MM.1S (cell line): ENCODE measurements at regions not wholly inside any gene's neighbourhood (a gene's known extent, or its start where the extent isn't known, plus 50 kb on each side); places are given as distances from the start of the nearest gene placed in this dataset.

Source experiments
- DNase-seq: peaks from one replicate; pipeline ENCODE4 v3.0.0-alpha.2; 2015
- H2AFZ ChIP-seq: fragments of 300-600 bp; sonication (generic); 2 replicates; pipeline ENCODE4 v1.6.0; 2016; ENCODE audit warnings: antibody characterized with exemption, low read length
- H3F3A ChIP-seq: fragments of 300-600 bp; sonication (generic); 2 replicates; pipeline ENCODE4 v1.6.1; 2016; ENCODE audit warnings: mild to moderate bottlenecking, antibody characterized with exemption, low read length, moderate library complexity, mixed read lengths; ENCODE audit not compliant: insufficient read depth
- H3K27ac ChIP-seq: fragments of 300-600 bp; sonication (generic); 2 replicates; pipeline ENCODE4 v1.5.1; 2016; ENCODE audit warnings: mild to moderate bottlenecking, low read length
- H3K27me3 ChIP-seq: fragments of 300-600 bp; sonication (generic); replicated peaks from 2 replicates; pipeline ENCODE4 v1.6.0; 2016; ENCODE audit warnings: low read length; ENCODE audit not compliant: insufficient read depth
- H3K36me3 ChIP-seq: fragments of 300-600 bp; sonication (generic); replicated peaks from 2 replicates; pipeline ENCODE4 v1.6.1; 2016; ENCODE audit warnings: mild to moderate bottlenecking, low read length, mixed read lengths; ENCODE audit not compliant: insufficient read depth
- H3K4me1 ChIP-seq: fragments of 300-600 bp; sonication (generic); 2 replicates; pipeline ENCODE4 v1.6.1; 2016; ENCODE audit warnings: low read length, mixed read lengths
- H3K4me2 ChIP-seq: fragments of 300-600 bp; sonication (generic); 2 replicates; pipeline ENCODE4 v1.6.0; 2016; ENCODE audit warnings: low read depth, low read length
- H3K4me3 ChIP-seq: fragments of 300-600 bp; sonication (generic); 2 replicates; pipeline ENCODE4 v1.5.1; 2016; ENCODE audit warnings: low read length, mixed read lengths
- H3K79me2 ChIP-seq: fragments of 300-600 bp; sonication (generic); 2 replicates; pipeline ENCODE4 v1.6.1; 2016; ENCODE audit warnings: mixed run types, low read length, mixed read lengths
- H3K9ac ChIP-seq: fragments of 300-600 bp; sonication (generic); 2 replicates; pipeline ENCODE4 v1.6.1; 2016; ENCODE audit warnings: low read length, mixed read lengths
- H3K9me2 ChIP-seq: fragments of 300-600 bp; sonication (generic); replicated peaks from 2 replicates; pipeline ENCODE4 v1.6.1; 2016; ENCODE audit warnings: mild to moderate bottlenecking, low read length, mixed read lengths; ENCODE audit not compliant: insufficient read depth
- H3K9me3 ChIP-seq: fragments of 300-600 bp; sonication (generic); replicated peaks from 2 replicates; pipeline ENCODE4 v1.6.1; 2016; ENCODE audit warnings: mild to moderate bottlenecking, low read length, mixed read lengths; ENCODE audit not compliant: insufficient read depth
- H4K20me1 ChIP-seq: fragments of 300-600 bp; sonication (generic); 2 replicates; pipeline ENCODE4 v1.6.1; 2016; ENCODE audit warnings: mild to moderate bottlenecking, low read length, moderate library complexity, mixed read lengths; ENCODE audit not compliant: insufficient read depth
- EZH2 ChIP-seq: fragments of 300-600 bp; sonication (generic); optimal IDR thresholded peaks from 2 replicates; pipeline ENCODE3; 2017; ENCODE audit warnings: low read depth, mild to moderate bottlenecking, antibody characterized with exemption, low read length, mixed read lengths
- EZH2phosphoT487 ChIP-seq: fragments of 300-600 bp; sonication (generic); IDR thresholded peaks from 2 replicates; pipeline ENCODE4 v1.6.1; 2018; ENCODE audit warnings: antibody characterized with exemption, low read length
- TF ChIP-seq, protein P1 (sequence below): fragments of 300-600 bp; sonication (generic); IDR thresholded peaks from 2 replicates; pipeline ENCODE4 v1.5.1; 2016; ENCODE audit warnings: antibody characterized with exemption, low read length, mixed read lengths

DNA sequence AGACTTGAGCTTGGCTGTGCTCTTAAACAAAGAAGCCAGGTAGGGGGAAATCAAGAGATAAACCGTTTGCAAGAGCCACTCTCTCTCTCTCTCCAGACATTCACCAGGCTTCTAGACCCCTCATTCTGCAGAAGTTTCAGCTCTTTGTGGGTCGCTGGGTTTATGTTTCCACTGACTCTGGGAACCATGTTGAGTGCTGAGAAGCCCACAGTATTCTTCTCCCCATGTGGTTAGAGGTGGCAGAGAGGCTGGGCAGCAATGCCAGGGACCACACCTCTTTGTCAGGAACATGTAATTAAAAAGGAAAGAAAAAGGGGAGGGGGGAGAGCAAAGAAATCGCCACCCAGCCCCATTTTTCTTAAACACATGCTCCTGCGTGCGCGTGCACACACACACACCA lies 154.8 kb upstream of the SOX9 start:
- no peak overlapping the region for H2AFZ ChIP-seq
- H4K20me1 ChIP-seq = no peaks in the 10 kb centered on the region
- H3K79me2 ChIP-seq = no peaks in the 10 kb centered on the region
- no peaks in the 10 kb centered on the region for H3K9me3 ChIP-seq
- no peak overlapping the region for H3K4me3 ChIP-seq
- H3K9me2 ChIP-seq = no peaks in the 10 kb centered on the region
- no peak overlapping the region for H3K9ac ChIP-seq
- no peak overlapping the region for H3K4me2 ChIP-seq
- H3K27ac ChIP-seq = no peak overlapping the region
- H3K36me3 ChIP-seq = no peaks in the 10 kb centered on the region
- no peaks in the 10 kb centered on the region for H3K4me1 ChIP-seq
- TF ChIP-seq EZH2phosphoT487 (no peak), EZH2 (no peak)
- H3K27me3 ChIP-seq = no peaks in the 10 kb centered on the region
- DNase-seq = no peak
- H3F3A ChIP-seq = no peaks in the 10 kb centered on the region

DNA sequence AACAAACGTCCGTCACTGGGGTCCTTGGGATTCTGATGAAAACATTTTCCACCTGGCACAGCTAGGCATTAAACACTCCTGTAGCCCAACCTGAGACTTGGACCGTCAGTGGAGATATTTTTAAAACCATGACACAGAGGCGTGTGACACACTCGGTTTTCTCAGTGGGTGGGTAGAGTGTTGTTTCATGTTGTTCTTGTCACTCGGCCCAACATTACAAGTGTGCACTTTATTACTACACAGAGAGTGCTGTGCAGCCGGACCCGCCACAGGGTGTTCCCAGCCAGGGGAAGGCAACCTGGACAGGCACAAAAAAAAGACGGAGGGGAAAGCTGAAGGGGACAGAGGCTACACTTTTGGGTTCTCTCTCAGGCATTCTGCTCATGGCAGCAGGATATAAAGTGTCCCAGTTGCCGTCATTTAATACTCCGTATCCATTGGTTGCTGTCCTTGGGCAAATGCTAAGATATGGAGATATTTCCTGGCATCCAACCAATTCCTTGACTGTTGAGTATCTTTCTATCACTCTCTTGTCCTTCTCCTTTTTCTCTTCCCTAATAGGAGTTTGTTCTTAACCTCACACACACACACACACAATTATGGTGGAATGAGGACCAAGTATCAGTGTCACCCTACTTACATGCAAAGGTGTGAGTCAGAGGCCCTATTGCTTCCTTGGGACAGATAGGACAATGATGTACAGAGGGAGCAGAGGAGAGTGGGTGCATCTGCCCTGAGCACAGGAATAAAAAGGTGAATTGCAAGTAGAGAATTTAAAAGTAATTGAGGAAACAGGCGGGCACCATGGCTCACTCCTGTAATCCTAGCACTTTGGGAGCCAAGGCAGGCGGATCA lies 154.1 kb upstream of the SOX9 start:
- Histone ChIP-seq H3K4me2 (no peak overlapping the region), H4K20me1 (no peaks in the 10 kb centered on the region), H3K9me3 (no peaks in the 10 kb centered on the region), H3K4me3 (no peak overlapping the region), H3K9ac (no peak overlapping the region), H3K27ac (no peak overlapping the region), H3K9me2 (no peaks in the 10 kb centered on the region), H3K36me3 (no peaks in the 10 kb centered on the region), H3K79me2 (no peaks in the 10 kb centered on the region), H3K4me1 (no peaks in the 10 kb centered on the region), H3K27me3 (no peaks in the 10 kb centered on the region), H2AFZ (no peak overlapping the region), H3F3A (no peaks in the 10 kb centered on the region)
- no peak for DNase-seq
- TF ChIP-seq, protein P1, sequence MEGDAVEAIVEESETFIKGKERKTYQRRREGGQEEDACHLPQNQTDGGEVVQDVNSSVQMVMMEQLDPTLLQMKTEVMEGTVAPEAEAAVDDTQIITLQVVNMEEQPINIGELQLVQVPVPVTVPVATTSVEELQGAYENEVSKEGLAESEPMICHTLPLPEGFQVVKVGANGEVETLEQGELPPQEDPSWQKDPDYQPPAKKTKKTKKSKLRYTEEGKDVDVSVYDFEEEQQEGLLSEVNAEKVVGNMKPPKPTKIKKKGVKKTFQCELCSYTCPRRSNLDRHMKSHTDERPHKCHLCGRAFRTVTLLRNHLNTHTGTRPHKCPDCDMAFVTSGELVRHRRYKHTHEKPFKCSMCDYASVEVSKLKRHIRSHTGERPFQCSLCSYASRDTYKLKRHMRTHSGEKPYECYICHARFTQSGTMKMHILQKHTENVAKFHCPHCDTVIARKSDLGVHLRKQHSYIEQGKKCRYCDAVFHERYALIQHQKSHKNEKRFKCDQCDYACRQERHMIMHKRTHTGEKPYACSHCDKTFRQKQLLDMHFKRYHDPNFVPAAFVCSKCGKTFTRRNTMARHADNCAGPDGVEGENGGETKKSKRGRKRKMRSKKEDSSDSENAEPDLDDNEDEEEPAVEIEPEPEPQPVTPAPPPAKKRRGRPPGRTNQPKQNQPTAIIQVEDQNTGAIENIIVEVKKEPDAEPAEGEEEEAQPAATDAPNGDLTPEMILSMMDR = no peak
- no peak for TF ChIP-seq EZH2
- no peak for TF ChIP-seq EZH2phosphoT487

DNA sequence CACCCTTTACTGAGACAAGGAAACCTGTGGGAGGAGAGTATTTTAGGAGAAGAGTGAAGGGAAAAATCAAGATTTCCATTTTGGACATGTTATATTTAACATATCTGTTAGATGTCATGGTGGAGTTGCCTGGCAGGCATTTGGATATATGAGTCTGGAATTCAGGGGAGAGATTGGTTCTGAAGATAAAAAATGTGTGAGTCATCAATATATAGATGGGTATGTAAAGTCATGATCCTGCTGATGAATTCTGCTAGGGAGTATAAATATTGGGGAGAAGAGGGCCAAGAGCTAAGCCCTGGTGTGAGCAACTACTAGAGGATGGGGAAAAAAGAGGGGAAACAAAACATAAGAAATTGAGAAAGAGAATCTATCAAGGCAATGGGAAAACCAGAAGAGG lies 151.3 kb upstream of the SOX9 start:
- Histone ChIP-seq H4K20me1 (no peaks in the 10 kb centered on the region), H3K9me3 (no peaks in the 10 kb centered on the region), H3K9ac (no peak overlapping the region), H3K27me3 (no peaks in the 10 kb centered on the region), H3K4me1 (no peaks in the 10 kb centered on the region), H3K9me2 (no peaks in the 10 kb centered on the region), H3K4me3 (no peak overlapping the region), H3K36me3 (no peaks in the 10 kb centered on the region), H2AFZ (no peak overlapping the region), H3K79me2 (no peaks in the 10 kb centered on the region), H3K27ac (no peak overlapping the region), H3F3A (no peaks in the 10 kb centered on the region), H3K4me2 (no peak overlapping the region)
- DNase-seq = no peak
- TF ChIP-seq, protein P1 = no peak
- TF ChIP-seq EZH2phosphoT487 (no peak), EZH2 (no peak)

DNA sequence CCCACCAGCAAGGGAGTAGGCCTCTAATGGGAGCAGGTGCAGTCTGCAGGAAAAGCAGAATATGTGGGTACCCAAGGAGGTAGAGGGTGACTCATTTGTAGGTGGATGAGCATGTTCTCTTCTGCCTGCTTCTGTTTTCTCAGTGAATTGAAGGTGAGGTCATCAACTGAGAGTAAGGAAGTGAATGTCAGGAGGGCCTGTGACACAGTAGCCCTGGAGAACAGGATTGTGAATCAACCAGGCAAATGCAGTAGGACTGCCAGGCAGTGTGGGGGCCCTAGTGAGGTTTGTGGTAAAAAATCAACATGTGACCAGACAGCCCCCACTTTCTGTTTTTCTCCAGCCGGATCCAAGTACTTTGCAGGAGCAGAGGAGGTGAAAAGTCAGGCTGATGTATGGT lies 150.5 kb upstream of the SOX9 start:
- no peak overlapping the region for H2AFZ ChIP-seq
- no peak overlapping the region for H3K4me3 ChIP-seq
- no peak for DNase-seq
- no peaks in the 10 kb centered on the region for H4K20me1 ChIP-seq
- H3K4me1 ChIP-seq = no peaks in the 10 kb centered on the region
- H3K4me2 ChIP-seq = no peak overlapping the region
- no peak overlapping the region for H3K9ac ChIP-seq
- H3K27ac ChIP-seq = no peak overlapping the region
- no peak for TF ChIP-seq EZH2phosphoT487
- TF ChIP-seq, protein P1 = no peak
- no peak for TF ChIP-seq EZH2
- H3K27me3 ChIP-seq = no peaks in the 10 kb centered on the region
- H3F3A ChIP-seq = no peaks in the 10 kb centered on the region
- H3K9me3 ChIP-seq = no peaks in the 10 kb centered on the region
- no peaks in the 10 kb centered on the region for H3K9me2 ChIP-seq
- no peaks in the 10 kb centered on the region for H3K79me2 ChIP-seq
- no peaks in the 10 kb centered on the region for H3K36me3 ChIP-seq
